Right renal cortex interstitium (tissue), 3 donors: ENCODE measurements at regions not wholly inside any gene's neighbourhood (a gene's known extent, or its start where the extent isn't known, plus 50 kb on each side); places are given as distances from the start of the nearest gene placed in this dataset.
"Not testable (repeated sequence)": the region's sequence is repeated elsewhere in the genome, so short reads cannot be mapped to it uniquely, and the experiment has no call there.

Experiments used
- DNase-seq, 3 donors: peaks; one replicate each; pipeline ENCODE4 v3.0.0-alpha.2; 2013; ENCODE audit warnings: low read depth in 3 of 3, low spot score in 2 of 3

DNA sequence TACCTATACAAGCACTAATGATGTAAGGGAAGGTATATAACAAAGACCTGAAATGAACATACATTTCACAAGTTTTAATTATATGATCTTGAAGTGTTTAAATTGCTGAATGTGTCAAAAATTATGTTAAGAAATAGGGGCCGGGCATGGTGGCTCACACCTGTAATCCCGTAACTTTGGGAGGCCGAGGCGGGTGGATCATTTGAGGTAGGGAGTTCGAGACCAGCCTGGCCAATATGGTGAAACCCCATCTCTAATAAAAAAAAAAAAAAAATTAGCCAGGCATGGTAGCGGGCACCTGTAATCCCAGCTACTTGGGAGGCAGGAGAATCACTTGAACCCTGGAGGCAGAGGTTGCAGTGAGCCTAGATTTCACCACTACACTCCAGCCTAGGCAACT is 537.4 kb upstream of the STEAP1 start:
- not testable (repeated sequence) for DNase-seq

DNA sequence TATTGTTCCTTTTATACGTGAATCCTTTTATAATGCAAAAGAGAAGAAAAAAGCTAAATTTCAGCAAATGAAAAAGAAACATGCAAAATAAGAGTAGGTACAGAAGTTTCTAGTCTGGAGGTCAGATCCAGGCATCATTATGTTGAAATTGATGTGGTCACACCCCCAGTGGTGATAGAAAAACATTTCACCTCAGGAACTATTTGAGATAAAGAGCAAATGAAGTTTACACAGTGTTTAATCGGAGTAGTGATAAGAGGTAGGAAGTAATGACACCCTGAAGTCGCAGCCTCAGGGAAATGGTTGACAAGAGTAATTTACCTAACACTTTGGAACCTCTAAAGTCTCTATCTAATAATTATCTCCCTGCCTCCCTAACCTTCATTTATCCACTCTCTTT is 536.0 kb upstream of the STEAP1 start:
- no peak for DNase-seq

DNA sequence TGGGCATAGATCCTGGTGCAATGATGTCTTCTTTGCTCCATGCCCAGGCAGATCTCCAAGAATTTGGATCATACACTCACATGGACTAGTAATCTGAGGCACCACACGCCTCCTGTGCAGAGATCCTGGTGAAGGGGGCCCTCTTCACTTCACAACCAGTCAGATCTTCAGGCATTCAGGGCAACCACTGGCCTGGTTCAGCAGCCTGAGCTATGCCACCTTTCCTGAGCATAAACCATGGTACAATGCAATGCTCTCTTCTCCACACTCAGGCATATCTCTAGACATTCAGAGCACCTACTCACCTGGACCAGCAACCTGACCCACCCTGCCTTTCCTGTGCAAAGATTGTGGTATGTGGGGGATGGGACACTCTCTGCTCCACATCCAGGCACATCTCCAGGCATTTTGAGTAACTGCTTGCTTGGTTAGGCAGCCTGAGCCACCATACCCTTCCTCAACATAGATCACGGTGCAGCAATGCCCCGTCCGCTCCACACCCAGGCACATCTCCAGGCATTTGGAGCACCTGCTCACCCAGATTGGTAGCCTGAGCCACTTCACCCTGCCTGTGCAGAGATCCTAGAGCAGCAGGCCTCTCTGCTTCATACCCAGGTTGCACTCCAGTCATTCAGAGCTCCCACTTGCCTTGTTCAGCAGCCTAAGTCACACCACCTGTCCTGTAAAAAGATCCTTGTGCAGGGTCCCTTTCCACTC is 532.2 kb upstream of the STEAP1 start:
- DNase-seq = no peak

DNA sequence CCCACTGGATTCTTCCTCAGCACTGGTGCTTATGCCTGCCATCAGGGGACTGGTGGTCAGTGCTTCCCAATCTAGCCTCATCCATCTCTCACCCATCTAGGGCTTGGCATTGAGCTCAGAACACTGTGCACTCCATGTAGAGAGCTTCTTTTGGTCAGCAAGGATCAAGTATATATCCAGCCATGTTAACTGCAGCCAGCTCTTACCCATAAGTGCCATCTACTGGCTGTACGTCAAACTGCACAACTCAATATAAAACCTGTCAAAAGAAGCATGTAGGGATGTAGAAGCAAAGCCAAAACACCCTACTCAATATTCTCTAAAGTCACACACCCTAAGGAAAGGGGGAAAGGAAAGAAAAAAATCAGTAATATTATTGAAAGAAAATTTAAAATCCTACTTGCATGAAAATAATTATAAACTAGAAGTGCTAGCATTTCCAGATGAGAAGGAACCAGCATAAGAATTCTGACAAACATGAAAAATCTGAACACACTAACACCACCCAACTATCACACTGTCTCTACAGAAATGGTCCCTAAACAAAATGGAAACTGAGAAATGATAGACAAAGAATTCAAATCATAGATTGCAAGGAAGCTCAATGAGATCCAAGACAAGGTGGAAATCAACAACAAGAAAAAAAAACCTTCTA is 531.1 kb upstream of the STEAP1 start:
- DNase-seq = peak; percentile 10 to 30 (median 21)

DNA sequence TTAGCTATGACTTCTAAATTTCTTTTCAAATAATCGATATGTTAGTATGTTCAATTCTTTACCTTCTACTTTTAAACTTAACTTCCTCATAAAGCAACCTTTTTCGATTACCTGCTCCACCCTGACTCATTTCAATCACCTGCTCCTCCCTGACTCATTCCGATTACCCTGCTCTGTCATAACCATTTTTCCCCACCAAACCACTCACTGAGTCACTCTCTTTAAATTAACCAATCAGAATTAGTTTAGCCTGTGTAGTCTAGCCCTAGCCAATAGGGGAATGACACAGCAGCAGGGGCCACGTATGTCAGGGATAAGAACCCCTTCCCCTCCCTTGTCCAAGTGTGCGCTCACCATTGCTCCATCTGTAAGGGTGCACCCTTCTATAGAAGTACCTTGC is 530.1 kb upstream of the STEAP1 start:
- DNase-seq = not testable (repeated sequence)

DNA sequence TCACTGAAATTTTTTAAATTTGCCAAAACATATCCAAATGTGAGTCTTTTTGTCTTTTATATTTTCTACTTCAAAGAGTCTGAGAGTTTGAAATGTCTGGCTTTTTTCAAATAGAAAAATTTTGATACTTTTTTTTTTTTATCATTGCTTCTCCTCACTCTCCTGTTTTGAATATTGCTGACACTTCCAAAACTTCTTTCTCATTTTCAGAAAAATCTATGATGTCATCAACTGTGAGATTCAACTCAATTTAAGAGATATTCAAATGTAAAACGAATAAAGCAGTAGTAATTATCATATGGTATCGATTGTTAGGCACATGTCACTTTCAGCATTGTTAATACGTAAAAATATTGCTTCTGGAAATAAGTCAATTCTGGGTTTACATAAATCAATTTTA is 505.8 kb upstream of the STEAP1 start:
- no peak for DNase-seq

DNA sequence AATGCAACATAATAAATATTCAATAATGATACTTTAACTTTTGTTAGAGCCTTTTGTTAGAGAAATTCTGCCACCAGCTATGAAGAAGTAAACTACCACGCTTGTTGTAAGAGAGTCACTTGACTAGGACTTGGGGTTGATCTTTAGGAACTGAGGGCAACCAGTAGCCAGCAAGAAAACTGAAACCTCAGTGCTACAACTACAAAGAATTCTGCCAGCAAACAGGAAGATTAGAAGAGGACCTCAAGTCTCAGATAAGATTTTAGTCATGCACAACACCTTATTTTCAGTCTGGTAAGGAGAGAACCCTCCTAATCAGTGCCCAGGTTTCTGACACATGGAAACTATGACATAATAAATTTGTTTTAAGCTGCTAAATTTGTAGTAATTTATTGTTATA is 498.3 kb upstream of the STEAP1 start:
- no peak for DNase-seq

DNA sequence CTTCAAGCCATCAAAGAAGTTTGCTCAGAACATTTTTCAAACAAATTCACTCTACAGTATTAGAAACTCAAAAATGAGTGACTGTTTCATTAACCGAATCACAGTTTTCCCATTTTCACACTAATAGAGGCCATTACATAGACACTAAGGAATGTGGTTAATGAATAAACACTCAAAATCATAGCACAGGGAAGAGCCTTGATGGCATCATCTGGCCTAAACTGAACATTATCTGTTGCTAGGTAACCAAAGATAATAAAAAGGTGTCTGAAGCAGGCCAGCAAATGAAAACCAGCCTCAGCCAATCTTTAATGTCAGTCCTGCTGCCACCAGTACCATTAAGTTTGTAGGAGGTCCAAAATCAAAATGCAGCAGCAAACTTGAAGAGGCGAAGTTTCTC is 492.4 kb upstream of the STEAP1 start:
- DNase-seq = no peak

DNA sequence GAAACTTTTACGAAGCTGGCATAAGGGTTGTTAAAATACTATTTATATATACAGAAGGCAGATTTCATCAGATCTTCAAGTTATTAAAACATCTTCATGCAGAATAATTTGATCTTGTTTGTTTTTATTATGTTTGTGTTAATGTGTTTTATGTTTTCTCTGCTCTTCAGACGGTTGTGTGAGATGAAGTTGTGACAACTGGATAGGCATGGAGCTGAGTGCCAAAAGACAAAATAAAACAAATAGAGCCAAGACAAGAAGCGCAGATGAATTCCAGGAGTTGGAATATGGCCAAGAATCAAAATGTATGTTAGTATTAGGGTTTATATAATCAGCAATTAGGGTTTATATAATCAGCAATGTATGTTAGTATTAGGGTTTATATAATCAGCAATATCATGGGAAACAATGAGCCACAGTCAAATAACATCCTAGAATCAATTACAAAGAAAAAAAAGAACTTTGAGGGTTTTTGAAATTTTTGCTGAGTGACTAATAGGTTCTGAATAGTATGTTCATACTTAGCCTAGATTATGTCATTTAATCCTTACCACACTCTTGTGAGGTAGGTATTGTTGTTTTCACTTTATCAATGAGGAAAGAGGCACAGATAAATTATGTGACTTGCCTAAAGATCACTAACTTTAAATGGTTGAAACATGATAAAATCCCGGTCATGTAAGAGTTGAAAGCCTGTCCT is 488.0 kb upstream of the STEAP1 start:
- no peak for DNase-seq

DNA sequence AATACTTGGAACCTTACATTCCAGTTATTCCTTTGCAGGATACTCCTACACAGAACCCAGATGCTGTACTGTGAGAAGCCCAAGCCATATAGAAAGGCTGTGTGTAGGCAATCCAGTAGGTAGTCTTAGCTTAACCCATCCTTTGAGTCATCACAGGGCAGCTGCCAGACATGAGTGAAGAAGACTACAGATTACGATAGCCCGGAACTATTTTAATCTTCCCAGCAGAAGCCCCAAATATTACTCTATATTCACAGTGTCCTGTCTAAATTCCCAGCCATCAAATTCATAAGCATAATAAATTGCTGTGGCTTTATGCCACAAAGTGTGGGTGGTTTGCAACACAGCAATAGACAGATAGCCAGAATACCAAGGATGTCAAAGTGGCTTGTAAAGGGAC is 474.1 kb upstream of the STEAP1 start:
- no peak for DNase-seq

DNA sequence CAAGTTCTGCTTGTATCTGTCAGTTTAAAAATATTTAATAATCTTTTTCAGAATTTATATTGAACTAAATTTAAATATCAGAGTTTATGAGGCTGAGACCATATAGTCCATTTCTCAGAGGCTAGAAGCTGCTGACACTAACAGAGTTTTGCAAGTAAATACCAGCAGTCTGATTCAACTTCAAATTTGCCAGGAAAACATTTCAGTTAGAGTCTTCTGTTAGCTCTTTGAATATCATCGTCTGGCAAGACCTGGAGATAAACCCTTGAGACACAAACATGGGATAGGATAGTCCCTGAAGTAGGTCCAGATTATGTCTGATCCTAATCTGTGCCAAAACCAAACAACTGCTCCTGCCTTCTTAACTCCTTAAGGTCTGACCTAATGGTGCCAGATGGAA is 472.8 kb upstream of the STEAP1 start:
- no peak for DNase-seq

DNA sequence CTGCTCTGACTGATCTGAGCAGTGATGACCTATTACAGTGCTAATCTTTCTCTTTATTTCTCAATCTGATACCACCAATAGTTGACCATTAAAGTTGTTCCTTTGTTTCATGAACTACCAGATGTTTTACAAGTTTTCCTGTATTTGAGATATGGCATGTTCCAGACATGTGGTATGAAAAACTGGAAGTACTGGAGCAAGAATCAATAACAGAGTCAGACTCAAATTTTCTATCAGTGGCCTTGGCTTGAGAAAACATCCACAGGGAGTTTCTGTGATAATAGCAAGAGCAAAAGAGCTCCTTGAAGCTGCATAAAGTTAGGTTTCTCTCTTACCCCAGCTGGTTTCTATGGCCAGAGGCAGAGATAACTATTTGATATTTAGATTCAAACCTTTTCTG is 469.0 kb upstream of the STEAP1 start:
- DNase-seq = no peak

DNA sequence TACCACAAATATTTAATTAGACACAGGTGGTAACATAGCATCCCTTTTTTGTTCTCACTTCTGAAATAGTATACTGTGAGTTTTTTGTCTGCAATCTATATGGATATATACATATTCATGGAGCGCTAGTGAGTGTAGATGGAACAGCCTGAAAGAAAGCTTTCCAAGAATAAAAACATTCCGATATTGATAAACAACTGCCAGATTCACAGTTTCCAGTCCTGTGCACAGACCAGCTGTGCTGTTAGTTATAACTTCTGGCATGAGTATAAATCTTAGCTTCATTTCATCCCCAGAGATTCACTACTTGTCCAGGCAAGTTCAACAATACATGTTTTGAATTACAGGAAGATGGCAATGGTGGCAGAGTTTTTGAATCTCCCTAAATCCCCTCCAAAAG is 467.1 kb upstream of the STEAP1 start:
- DNase-seq = no peak

DNA sequence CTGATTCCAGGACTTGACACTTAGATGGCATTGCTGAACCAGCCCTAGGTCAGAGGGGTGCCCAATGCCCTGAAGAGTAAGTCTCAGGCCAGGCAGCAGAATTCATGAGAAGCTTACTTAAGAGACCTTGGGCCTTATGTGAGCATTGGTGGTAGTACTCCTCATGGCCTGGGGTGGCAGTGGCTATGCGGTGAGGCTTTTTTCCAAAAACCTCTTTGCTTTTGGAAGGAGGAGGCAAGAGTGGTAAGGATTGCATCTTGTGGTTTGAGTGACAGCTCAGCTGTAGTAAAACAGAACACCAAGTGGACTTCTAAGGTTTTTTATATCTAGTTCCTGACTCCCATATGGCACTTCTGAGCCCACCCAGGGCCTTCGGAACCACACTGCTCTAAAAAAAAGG is 459.0 kb upstream of the STEAP1 start:
- no peak for DNase-seq

DNA sequence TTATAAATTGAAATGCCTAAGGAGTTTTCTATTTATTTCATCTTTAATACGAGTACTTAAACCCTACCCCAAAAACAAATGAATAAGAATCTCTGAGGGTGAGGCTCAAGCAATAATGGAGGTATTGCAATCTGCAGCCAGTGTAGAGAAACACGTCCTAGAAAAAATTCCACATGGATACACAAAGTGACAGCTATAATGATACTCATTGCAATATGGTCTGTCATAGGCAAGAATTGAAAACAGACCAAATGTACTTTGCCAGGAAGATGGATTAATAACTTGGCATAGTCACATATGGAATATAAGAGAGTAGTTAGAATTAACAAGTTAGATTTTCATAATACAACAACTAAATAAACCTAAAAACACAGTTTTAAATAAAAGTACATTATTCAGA is 440.1 kb upstream of the STEAP1 start:
- no peak for DNase-seq

DNA sequence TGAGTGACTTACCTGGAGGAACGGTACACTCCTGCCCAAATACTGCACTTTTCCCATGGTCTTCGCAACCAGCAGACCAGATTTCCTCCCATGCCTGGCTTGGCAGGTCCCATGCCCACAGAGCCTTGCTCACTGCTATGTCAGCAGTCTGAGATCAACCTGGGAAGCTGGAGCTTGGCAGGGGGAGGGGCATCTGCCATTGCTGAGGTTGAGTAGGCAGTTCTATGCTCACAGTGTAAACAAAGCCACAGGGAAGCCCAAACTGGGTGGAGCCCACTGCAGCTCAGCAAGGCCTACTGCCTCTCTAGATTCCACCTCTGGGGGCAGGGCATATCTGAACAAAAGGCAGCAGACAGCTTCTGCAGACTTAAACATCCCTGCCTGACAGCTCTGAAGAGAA is 435.3 kb upstream of the STEAP1 start:
- not testable (repeated sequence) for DNase-seq

DNA sequence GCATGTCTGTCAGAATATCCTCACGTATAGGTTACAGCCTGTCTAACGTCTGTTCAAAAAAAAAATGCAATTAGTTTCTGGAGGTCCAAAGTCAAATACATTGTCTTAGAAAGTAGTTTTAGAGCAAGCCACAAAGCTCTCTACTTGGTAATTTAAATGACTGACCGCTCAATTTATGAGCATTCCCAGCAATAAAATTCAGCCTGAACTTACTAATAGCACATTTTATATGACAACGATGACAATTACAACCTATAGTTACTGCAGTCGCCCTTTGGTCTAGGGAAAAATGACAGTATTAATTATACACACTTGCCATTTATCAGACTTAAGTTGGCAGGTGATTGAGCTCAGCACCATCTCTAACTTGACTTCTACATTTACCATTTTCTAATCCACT is 425.8 kb upstream of the STEAP1 start:
- no peak for DNase-seq

DNA sequence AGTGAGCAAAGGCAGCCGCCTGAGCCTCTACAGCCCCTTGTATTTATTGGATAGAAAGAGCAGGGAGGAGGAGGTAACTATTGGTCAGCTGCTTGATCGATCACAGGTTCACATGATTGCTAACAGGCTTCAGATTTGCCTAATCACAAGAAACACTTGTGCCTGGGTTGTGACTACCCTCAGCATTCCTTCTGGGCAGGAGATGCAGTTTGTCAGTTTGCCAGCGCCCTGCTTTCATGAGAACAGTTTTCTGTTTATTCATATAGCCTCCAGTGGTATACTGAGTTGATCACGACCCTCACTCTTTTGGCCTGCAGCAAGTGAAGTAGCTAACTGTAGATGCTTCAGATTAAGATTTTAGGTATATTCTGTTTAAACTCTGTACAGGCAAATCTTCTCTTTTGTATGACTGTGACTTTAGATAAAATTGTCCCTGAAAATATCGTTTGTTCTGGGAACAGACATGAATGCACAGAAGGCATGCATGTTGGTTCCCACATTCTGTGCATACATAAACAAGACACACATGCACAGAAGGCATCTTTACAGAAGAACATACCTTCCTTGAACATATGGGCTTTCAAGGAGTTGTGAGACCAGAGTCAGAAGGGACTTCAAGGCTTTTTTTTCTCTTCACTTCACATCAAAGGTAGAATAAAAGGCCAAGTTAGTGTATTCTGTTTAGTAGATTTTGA is 422.4 kb upstream of the STEAP1 start:
- no peak for DNase-seq

DNA sequence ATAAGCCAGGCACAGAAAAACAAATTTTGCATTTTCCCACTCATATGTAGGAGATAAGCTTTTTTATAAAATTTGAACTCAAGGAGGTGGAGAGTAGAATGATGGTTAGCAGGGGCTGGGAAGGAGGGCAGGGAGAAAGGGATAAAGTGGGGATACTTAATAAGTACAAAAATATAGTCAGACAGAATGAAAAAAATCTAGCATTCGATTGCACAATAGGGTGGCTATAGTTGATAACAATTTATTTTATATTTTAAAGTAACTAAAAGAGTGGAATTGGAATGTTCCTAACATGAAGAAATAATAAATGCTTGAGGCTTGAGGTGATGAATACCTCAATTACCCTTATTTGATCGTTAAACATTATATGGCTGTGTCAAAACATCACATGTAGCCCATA is 415.7 kb upstream of the STEAP1 start:
- no peak for DNase-seq

DNA sequence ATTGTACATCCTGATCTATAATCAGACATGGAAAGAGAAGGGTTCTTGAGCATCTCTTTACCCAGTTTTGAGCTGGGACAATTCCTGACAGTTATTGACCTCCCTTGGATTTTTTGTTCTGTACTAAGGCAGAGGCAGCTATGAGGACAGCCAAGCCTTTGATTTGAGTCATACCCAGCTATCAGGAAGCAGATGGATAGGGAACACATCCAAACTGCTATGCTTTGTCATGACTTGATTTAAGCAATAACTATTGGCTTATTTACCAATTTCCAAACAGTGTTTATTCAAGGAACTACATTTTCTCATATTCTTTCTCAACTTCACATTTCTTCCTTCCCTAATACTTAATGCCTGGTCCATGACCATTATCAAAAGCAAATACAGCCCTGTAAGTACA is 396.4 kb upstream of the STEAP1 start:
- DNase-seq = no peak

DNA sequence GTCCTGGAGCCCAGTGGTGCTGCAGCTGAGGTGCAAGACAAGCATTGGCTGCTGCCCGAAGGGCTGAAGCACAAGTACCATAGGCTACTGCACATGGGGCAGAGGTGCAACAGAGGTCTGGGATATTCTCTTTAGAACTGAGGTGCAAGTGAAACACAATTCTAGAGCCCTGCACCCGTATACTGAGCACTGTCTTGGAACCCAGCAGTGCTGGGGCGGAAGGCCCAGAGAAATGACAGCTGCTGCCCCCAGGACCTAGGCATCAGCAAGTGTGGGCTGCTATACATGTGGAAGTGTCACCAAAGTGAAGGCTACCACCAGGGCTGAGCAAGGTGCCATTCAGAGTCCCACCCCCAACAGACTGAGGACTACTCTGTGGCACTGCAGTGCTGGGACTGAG is 393.6 kb upstream of the STEAP1 start:
- no peak for DNase-seq

DNA sequence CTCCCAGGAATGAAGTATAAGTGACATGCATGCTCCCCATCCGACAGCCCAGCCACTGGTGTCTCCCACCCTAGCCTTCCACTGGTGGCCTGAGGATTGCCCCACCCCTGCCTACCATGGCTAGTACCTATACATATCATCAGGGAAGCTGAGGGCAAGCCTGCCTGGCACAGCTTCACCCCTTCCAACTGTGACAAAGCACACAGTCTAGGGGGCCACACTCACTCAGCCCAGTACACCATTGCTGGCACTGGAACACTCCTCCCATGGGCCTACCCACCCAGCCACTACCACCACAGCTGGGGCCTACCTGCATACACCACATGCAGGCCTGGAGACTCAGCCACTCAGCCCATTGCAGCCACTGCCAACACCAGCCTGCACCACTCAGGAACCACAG is 393.1 kb upstream of the STEAP1 start:
- no peak for DNase-seq
